Neural cell (in vitro differentiated cells): ENCODE measurements at regions not wholly inside any gene's neighbourhood (a gene's known extent, or its start where the extent isn't known, plus 50 kb on each side); places are given as distances from the start of the nearest gene placed in this dataset.

Source experiments
- H2AFZ ChIP-seq: fragments of 200-600, 300-800 bp; sonication (generic), shearing (Covaris generic); 2 replicates; pipeline ENCODE4 v1.6.0; 2014; ENCODE audit warnings: low read depth, mild to moderate bottlenecking, antibody characterized with exemption, low read length, moderate library complexity
- H3F3A ChIP-seq: fragments of 200-600 bp; shearing (Covaris generic); 2 replicates; pipeline ENCODE4 v1.6.1; 2016; ENCODE audit warnings: mild to moderate bottlenecking, moderate library complexity, mixed read lengths, antibody characterized with exemption, low read length; ENCODE audit not compliant: insufficient read depth, poor library complexity, severe bottlenecking
- H3K27ac ChIP-seq: fragments of 200-600, 300-800 bp; sonication (generic), shearing (Covaris generic); 2 replicates; pipeline ENCODE4 v1.5.1; 2014; ENCODE audit warnings: mild to moderate bottlenecking, low read length, moderate library complexity
- H3K27me3 ChIP-seq: fragments of 300-800, 200-600 bp; sonication (generic), shearing (Covaris generic); 2 replicates; pipeline ENCODE4 v1.6.0; 2014; ENCODE audit warnings: mild to moderate bottlenecking, low read depth, low read length, moderate library complexity; ENCODE audit not compliant: insufficient read depth
- H3K36me3 ChIP-seq: fragments of 300-800, 200-600 bp; sonication (generic), shearing (Covaris generic); 2 replicates; pipeline ENCODE4 v1.5.1; 2014; ENCODE audit warnings: mild to moderate bottlenecking, antibody characterized with exemption, low read length, moderate library complexity; ENCODE audit not compliant: insufficient read depth
- H3K4me2 ChIP-seq: fragments of 300-800, 200-600 bp; sonication (generic), shearing (Covaris generic); 2 replicates; pipeline ENCODE4 v1.6.0; 2014; ENCODE audit warnings: mild to moderate bottlenecking, low read length
- H3K4me3 ChIP-seq: fragments of 300-800, 200-600 bp; sonication (generic), shearing (Covaris generic); 2 replicates; pipeline ENCODE4 v1.5.1; 2014; ENCODE audit warnings: mild to moderate bottlenecking, low read length, moderate library complexity
- H3K79me2 ChIP-seq: fragments of 200-600 bp; shearing (Covaris generic); replicated peaks from 2 replicates; pipeline ENCODE4 v1.6.0; 2014; ENCODE audit warnings: mild to moderate bottlenecking, low read length, moderate library complexity; ENCODE audit not compliant: insufficient read depth
- H3K9ac ChIP-seq: fragments of 300-800, 200-600 bp; sonication (generic), shearing (Covaris generic); 2 replicates; pipeline ENCODE4 v1.6.1; 2016; ENCODE audit warnings: mild to moderate bottlenecking, low read length, mixed read lengths
- H3K9me2 ChIP-seq: fragments of 200-600 bp; shearing (Covaris generic); 2 replicates; pipeline ENCODE4 v1.6.1; 2016; ENCODE audit warnings: mild to moderate bottlenecking, low read length, mixed read lengths; ENCODE audit not compliant: insufficient read depth
- H3K9me3 ChIP-seq: fragments of 200-600, 300-800 bp; sonication (generic), shearing (Covaris generic); 2 replicates; pipeline ENCODE4 v1.6.1; 2016; ENCODE audit warnings: mild to moderate bottlenecking, mixed run types, low read length, moderate library complexity, mixed read lengths
- H4K20me1 ChIP-seq: fragments of 200-600 bp; shearing (Covaris generic); 2 replicates; pipeline ENCODE4 v1.6.1; 2016; ENCODE audit warnings: mild to moderate bottlenecking, mixed run types; ENCODE audit not compliant: insufficient read depth
- CTCF ChIP-seq: fragments of 450-650 bp; IDR thresholded peaks from 2 replicates; pipeline ENCODE4 v1.5.1; 2014; ENCODE audit warnings: antibody characterized with exemption, mild to moderate bottlenecking, moderate library complexity; ENCODE audit not compliant: poor library complexity, severe bottlenecking
- EP300 ChIP-seq: fragments of 450-650 bp; conservative IDR thresholded peaks from 2 replicates; pipeline ENCODE4 v1.6.1; 2014; ENCODE audit warnings: antibody characterized with exemption, mild to moderate bottlenecking, moderate library complexity; ENCODE audit not compliant: poor library complexity, severe bottlenecking
- EZH2 ChIP-seq: fragments of 200-600, 300-800 bp; shearing (Covaris generic), sonication (generic); IDR thresholded peaks from 2 replicates; pipeline ENCODE4 v1.6.1; 2014; ENCODE audit warnings: antibody characterized with exemption, low read length, borderline replicate concordance, mild to moderate bottlenecking; ENCODE audit not compliant: insufficient read depth, poor library complexity, severe bottlenecking
- MXI1 ChIP-seq: fragments of 450-650 bp; conservative IDR thresholded peaks from 2 replicates; pipeline ENCODE4 v1.6.1; 2014; ENCODE audit warnings: antibody characterized with exemption, mild to moderate bottlenecking; ENCODE audit not compliant: poor library complexity, severe bottlenecking
- POLR2AphosphoS5 ChIP-seq: IDR thresholded peaks from 2 replicates; pipeline ENCODE4 v1.6.1; 2012
- RAD21 ChIP-seq: fragments of 450-650 bp; conservative IDR thresholded peaks from 2 replicates; pipeline ENCODE4 v1.6.1; 2014; ENCODE audit warnings: antibody characterized with exemption, mild to moderate bottlenecking, moderate library complexity
- SMC3 ChIP-seq: fragments of 450-650 bp; conservative IDR thresholded peaks from 2 replicates; pipeline ENCODE4 v1.6.1; 2014; ENCODE audit warnings: antibody characterized with exemption, mild to moderate bottlenecking, moderate library complexity; ENCODE audit not compliant: poor library complexity
- TAF1 ChIP-seq: IDR thresholded peaks from 2 replicates; pipeline ENCODE4 v1.6.1; 2012; ENCODE audit warnings: low read depth
- TF ChIP-seq, protein P1 (sequence below): IDR thresholded peaks from 2 replicates; pipeline ENCODE4 v1.6.1; 2012; ENCODE audit warnings: borderline replicate concordance

- no peak overlapping the region for H2AFZ ChIP-seq
- H3K27me3 ChIP-seq = no peaks in the 10 kb centered on the region
- no peak overlapping the region for H3K9ac ChIP-seq
- H3K79me2 ChIP-seq = no peaks in the 10 kb centered on the region
- H3K4me2 ChIP-seq = no peak overlapping the region
- no peaks in the 10 kb centered on the region for H3K9me3 ChIP-seq
- H3K27ac ChIP-seq = no peak overlapping the region
- H3K4me3 ChIP-seq = no peak overlapping the region
- no peaks in the 10 kb centered on the region for H4K20me1 ChIP-seq
- TF ChIP-seq EP300 (peak; percentile 83), POLR2AphosphoS5 (peak; percentile 56), TAF1 (no peak), EZH2 (no peak)
- H3K36me3 ChIP-seq = no peaks in the 10 kb centered on the region
- H3K9me2 ChIP-seq = no peaks in the 10 kb centered on the region
- no peaks in the 10 kb centered on the region for H3F3A ChIP-seq
Observed at GRCh38 chrX:145396612-145397011, 149.3 kb downstream of the SPANXN1 start.

- no peaks in the 10 kb centered on the region for H3F3A ChIP-seq
- no peak overlapping the region for H3K27ac ChIP-seq
- no peaks in the 10 kb centered on the region for H3K9me2 ChIP-seq
- no peak overlapping the region for H3K4me3 ChIP-seq
- H3K36me3 ChIP-seq = no peaks in the 10 kb centered on the region
- no peak overlapping the region for H3K4me2 ChIP-seq
- H2AFZ ChIP-seq = no peak overlapping the region
- no peaks in the 10 kb centered on the region for H3K79me2 ChIP-seq
- H3K9ac ChIP-seq = no peak overlapping the region
- H3K9me3 ChIP-seq = no peaks in the 10 kb centered on the region
- no peaks in the 10 kb centered on the region for H4K20me1 ChIP-seq
- TF ChIP-seq POLR2AphosphoS5 (no peak), SMC3 (peak; percentile 71), EP300 (no peak), MXI1 (no peak), EZH2 (no peak), TAF1 (no peak), RAD21 (peak; percentile 73), CTCF (peak; percentile 72)
- TF ChIP-seq, protein P1, sequence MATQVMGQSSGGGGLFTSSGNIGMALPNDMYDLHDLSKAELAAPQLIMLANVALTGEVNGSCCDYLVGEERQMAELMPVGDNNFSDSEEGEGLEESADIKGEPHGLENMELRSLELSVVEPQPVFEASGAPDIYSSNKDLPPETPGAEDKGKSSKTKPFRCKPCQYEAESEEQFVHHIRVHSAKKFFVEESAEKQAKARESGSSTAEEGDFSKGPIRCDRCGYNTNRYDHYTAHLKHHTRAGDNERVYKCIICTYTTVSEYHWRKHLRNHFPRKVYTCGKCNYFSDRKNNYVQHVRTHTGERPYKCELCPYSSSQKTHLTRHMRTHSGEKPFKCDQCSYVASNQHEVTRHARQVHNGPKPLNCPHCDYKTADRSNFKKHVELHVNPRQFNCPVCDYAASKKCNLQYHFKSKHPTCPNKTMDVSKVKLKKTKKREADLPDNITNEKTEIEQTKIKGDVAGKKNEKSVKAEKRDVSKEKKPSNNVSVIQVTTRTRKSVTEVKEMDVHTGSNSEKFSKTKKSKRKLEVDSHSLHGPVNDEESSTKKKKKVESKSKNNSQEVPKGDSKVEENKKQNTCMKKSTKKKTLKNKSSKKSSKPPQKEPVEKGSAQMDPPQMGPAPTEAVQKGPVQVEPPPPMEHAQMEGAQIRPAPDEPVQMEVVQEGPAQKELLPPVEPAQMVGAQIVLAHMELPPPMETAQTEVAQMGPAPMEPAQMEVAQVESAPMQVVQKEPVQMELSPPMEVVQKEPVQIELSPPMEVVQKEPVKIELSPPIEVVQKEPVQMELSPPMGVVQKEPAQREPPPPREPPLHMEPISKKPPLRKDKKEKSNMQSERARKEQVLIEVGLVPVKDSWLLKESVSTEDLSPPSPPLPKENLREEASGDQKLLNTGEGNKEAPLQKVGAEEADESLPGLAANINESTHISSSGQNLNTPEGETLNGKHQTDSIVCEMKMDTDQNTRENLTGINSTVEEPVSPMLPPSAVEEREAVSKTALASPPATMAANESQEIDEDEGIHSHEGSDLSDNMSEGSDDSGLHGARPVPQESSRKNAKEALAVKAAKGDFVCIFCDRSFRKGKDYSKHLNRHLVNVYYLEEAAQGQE = no peak
- H3K27me3 ChIP-seq = no peaks in the 10 kb centered on the region
Observed at GRCh38 chrX:145405012-145405411, 157.7 kb downstream of the SPANXN1 start.

DNA sequence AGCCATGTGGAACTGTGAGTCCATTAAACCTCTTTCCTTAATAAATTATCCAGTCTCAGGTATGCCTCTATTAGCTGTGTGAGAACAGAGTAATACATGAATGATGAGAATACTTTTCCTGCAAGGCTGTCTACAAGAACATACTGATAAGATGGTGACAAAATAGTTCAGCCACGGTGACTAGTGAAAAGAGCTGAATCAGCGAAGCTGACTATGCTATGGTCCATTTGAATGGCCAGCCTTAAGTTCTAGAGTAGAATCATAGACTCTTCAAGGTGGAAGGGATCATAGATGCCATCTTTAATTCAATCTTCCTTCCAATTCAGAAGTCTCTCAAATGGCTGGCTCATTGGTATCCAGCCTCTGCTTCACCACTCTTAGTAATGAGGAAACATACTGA is 163.3 kb downstream of the SPANXN1 start:
- no peaks in the 10 kb centered on the region for H3F3A ChIP-seq
- H3K9ac ChIP-seq = no peak overlapping the region
- H2AFZ ChIP-seq = no peak overlapping the region
- H3K27me3 ChIP-seq = no peaks in the 10 kb centered on the region
- no peaks in the 10 kb centered on the region for H4K20me1 ChIP-seq
- no peak overlapping the region for H3K27ac ChIP-seq
- no peaks in the 10 kb centered on the region for H3K36me3 ChIP-seq
- no peak overlapping the region for H3K4me3 ChIP-seq
- no peaks in the 10 kb centered on the region for H3K79me2 ChIP-seq
- TF ChIP-seq MXI1 = no peak
- TF ChIP-seq, protein P1 = no peak
- no peak for TF ChIP-seq TAF1
- no peak for TF ChIP-seq RAD21
- TF ChIP-seq CTCF = no peak
- no peak for TF ChIP-seq SMC3
- no peak for TF ChIP-seq EP300
- no peak for TF ChIP-seq POLR2AphosphoS5
- no peak for TF ChIP-seq EZH2
- H3K9me3 ChIP-seq = no peaks in the 10 kb centered on the region
- H3K4me2 ChIP-seq = no peak overlapping the region
- H3K9me2 ChIP-seq = no peaks in the 10 kb centered on the region
